Left kidney (tissue), 1 donor: ENCODE measurements at regions not wholly inside any gene's neighbourhood (a gene's known extent, or its start where the extent isn't known, plus 50 kb on each side); places are given as distances from the start of the nearest gene placed in this dataset.
A peak's percentile ranks its signal among the peaks of the same experiment; 100 is the strongest.
"Not testable (repeated sequence)": the region's sequence is repeated elsewhere in the genome, so short reads cannot be mapped to it uniquely, and the experiment has no call there.

Experiments
- DNase-seq: peaks from one replicate; pipeline ENCODE4 v3.0.0-alpha.2; 2013

DNA sequence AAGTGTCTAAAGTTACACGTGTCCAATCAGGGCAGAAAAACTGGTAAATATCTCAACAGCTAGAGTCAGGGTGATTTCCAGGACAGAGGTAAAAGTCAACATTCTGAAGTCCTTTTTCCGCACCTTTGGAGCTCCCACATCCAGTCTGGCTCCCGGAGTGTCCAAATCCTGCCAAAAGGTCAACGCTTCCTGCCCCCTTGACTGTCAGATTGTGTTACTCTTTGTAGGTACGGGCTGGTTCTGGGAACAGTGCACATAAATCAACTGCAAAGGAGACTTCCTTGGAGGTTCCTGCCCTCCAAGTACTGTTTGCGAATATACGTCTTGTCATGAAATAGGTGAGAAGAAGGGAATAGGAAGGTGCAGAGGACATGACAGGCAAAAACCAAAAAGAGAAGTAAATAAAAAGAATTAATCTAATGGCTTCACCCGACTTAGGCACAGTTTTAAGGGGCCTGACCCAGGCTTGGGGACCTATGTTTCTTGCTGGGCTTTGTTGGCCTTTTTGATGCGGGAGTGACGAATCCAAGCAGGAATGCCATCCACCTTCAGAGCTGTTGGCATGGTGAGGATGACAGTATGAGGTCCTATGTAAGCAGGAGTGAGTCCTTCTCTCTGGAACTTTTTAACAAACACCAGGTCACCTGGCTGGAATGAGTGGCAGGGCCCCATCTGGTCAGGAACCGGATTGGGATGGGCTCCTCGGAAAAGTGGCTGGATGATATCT, 155.4 kb downstream of the TRIM27 start:
- DNase-seq = no peak

DNA sequence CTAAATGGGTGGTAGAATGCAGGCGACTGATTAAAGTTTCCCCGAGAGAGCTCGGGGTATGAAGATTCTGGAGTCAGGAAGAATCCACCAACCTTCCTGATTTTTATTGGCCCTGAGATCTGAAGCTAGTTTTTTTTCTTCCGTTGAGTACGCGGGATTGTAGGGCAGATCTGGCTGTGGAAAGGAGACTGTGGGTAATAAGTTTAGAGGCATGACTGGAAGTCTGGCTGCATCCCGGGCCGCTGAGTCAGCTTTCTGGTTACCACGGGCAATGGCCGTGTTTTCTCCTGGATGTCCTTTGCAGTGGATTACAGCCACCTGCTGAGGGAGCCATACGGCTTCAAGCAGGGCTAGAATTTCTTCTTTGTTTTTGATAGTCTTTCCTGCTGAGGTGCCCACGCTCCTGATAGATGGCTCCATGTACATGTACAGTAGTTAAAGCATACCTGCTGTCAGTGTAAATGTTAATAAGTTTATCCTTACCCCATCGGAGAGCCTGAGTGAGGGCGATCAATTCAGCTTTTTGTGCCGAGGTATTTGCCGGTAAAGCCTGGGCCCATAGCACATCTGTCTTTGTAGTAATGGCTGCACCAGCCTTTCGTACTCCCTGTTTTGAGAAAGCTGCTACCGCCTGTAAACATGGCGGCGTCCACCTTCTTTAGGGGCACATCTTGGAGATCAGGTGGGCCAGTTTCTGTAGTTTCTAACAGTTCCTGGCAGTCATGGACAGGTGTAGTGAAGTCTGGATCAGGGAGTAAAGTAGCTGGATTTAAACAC, 154.0 kb downstream of the TRIM27 start:
- DNase-seq = no peak

DNA sequence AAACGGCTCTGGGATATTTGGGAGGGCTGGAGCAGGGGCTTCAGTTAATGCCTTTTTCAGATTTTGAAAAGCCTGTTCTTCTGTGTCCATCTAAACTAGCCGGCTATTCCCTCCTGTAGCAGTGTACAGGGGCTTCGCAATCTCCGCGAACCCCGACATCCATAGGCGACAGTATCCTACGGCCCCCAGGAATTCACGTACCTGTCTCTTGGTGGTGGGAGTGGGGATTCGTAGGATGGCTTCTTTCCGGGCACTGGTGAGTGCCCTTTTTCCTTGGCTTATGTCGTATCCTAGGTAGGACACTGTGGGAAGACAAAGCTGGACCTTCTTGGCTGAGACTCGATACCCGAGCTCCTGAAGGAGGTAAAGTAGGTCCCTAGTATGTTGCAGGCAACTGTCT, 153.1 kb downstream of the TRIM27 start:
- no peak for DNase-seq

DNA sequence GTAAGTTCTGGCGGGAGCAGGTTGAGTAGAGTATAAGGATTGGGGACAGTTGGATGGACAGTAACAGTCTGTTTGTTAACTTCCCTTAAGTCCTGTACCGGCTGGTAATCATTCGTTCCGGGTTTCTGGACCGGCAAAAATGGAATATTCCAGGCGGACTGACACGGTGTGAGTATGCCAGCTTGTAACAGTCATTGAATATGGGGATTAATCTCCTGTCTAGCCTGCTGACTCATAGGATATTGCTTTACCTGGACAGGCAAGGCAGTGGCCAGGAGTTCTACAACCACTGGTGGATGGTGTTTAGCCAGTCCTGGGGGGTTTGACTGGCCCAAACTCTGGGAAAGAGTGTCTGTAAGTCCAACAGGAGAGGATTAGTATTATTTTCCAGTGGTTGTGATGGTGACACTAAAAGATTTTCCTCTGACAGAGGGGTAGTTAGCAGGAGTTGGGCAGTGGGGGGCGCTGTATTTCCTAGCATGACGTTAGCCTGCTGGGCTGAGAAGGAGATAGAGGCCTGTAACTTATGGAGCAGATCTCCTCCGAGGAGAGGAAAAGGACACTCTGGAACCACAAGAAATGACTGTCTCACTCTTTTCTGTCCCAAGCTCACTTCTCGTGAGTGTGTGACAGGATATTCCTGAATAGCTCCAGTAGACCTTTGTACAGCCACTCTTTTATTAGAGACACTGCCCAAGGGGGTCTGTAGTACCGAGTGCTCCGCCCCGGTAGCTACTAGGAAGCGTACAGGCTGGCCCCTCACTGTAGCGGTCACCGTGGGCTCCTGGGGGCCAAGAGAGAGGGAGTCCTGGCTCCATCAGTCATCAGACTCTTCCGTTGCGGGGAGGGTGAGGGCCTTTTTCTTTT, 152.2 kb downstream of the TRIM27 start:
- DNase-seq = no peak

DNA sequence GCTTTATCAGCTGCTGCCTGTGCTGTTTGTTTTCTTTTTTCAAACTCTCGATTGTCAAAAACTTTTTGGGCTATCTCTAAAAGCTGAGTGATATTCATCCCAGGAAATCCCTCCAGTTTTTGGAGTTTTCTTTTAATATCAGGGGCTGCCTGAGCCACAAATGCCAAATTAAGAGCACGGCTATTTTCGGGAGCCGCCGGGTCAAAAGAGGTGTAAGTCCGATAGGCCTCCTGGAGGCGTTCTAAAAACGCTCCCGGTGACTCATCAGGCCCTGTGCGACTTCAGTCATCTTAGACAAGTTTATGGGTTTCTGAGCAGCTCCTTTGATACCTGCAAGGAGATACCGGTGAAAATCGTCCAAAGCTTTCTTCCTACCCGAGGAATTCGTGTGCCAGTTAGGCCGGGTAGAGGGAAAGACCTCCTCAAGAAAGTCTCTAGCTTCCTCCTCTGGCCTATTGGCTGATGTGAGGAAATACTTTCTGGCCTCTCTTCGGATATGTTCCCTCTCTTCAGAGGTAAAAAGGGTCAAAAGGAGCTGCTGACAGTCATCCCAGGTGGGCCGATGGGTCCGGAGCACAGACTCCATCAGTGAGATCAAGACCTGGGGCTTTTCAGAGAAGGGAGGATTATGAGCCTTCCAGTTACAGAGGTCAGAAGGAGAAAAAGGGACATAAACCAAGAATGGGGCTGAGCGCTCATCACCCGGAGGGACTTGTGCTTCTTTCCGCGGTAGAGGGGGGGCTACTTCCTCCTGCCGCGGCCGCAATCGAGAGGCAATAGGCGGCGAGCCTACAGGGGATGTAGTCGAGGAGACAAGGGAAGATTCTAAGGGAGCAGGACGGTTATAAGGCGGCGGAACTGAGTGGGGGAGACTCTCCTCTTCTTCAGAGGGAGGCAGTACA, 151.1 kb downstream of the TRIM27 start:
- DNase-seq = no peak

DNA sequence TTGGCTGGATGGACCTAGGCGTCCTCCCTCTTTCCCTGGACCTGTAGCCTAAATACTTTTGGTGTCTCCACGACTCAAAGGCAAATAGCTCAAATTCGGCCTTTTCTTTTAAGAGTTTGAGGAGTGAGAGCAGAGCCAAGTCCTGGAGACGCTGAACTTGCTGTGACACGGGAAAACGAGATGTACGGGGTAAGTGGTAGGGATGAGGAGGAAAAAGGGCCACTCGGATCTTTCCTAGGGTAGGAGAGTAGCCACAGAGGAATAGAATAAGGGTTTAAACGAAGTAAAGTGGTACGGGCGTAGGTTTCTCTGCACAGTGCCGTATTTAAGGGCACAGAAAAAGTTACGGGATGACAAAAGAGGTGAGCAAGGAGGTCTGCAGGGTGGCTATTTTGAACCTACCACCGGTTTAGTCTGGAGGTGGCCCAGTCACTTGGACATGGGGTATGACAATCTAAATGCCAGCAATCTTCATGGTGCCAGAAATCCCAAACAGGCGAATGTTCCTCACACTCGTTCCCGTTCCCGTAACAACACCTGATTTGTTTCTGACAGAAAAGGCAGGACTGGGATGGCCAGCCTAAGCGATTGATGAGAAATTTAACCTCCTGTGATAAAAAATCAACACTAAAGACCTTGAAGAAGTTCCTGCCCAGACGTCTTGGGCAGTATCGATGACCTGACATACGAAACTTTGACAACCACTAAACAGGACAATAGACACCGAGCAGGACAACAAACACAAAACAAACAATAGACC, 149.3 kb downstream of the TRIM27 start:
- no peak for DNase-seq

DNA sequence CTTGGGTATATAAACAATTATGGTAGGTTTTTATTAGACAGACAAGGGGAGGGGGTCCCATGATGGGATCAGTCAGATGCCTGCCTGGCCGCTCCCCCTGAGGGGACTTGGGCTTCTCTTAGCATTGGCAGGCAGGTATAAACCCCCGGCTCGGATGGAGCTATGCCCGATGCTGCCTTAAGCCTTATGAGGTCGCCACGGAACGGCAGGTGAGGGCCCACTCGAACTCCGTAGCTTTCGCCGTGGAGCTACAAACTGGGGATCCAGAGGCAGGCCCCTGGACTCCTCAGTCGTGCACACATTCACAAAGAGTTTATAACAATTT, 148.8 kb downstream of the TRIM27 start:
- DNase-seq = no peak

DNA sequence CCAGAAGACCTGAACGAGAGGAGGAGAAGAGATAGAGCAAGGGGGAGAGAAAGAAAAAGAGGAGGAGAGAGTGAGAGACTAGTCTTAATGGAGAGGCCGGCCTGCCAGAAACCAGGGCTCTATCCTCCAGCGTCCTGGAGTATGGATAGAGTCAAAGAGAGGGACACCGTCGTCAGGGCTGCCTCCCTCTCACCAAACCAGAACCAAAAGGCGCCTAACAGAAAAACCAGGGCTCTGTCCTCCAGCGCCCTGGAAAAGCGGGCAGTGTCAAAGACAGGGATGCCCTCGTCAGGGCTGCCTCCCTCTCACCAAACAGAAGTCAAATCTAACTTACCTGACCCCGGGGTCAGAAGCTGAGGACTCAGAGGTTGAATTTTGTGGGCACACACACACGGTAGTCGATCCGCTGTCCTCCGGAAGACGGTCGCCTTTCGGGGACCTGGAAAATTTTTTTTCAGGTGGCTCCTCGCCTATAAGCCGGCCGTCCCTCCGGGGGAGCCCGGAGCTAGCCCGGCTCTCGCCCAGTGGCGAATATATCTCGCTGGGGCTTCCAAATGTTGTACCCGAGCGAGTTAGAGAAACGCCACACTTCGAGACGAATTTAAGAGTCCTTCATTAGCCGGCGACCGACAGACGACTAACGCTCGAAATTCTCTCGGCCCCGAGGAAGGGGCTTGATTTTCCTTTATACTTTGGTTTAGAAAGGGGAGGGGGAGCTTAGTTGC, 148.2 kb downstream of the TRIM27 start:
- no peak for DNase-seq

DNA sequence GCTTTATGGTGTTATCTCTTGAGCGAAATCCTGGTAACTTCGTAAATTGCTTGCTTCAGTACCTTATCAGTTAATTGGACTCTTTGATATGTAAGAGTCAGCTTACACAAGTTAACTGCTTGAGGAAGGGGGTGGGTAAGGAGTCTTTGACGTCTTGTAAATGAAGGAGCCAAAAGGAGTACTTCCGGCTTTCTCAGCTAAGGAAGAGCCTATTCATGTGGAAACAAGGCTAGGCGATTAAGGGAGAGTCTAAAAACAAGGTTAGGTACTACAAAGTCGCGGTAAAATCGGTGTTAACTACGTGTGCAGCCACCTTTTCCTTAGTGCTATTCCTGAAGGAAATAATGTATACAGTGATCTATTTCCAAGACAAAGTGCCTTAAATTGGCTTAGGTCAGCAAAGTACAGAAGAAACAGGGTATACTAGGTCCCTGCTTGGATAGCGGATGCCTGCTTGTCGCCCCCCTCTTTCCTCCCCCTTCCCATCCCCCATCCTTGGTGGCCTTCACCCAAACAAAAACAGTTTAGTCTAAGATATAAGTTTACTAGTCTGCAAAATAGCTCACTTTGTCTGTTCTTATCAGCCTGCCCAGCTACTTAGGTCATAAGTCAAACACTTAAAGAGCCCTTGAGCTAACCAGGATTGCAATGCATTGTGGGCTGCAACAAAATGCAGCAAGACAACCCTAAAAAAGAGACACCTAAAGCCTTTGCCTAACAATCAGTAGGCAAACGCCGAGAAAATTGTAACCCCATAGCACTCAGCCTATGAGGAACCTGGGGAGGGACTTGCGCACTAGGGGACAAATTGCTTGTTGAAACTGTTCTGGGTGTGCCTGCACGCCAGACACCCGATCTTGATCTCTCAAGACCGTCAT, 147.3 kb downstream of the TRIM27 start:
- DNase-seq = no peak

DNA sequence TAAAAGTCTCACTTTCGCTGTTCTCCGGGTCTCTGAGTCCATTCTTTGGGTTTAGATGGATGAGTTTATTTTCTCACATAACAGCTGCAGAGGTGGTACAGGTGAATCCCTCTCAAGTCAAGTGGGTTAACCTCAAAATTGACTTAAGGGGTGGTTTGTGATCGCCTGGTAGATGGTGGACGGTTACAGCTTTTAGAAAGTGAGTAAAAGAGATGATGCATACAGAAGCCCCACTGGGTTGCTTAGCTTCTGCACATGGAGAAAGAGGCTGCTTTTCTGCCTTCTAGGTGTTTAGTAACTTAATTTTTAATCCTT, 146.7 kb downstream of the TRIM27 start:
- no peak for DNase-seq

DNA sequence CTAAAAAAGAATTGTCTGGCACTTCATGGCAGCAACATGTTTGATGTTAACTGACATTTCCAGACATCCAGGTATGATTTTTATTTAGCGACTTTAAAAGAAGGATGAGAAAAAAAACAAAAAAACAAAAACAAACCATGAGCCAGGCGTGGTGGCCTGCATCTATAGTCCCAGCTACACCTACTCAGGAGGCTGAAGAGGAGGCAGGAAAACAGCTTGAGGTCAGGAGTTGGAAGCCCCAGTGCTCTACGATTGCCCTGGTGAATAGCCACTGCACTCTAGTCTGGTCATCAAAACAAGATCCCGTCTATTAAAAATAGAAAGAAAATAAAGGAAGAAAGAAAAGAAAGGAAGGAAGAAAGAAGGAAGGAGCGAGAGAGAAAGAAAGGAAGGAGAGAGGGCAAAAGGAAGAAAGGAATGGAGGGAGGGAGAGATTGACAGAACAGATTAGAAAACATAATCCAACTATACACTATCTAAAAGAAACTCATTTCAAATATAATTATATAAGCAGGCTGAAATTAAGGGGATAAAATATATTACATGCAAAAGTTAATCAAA, 141.6 kb downstream of the TRIM27 start:
- no peak for DNase-seq

DNA sequence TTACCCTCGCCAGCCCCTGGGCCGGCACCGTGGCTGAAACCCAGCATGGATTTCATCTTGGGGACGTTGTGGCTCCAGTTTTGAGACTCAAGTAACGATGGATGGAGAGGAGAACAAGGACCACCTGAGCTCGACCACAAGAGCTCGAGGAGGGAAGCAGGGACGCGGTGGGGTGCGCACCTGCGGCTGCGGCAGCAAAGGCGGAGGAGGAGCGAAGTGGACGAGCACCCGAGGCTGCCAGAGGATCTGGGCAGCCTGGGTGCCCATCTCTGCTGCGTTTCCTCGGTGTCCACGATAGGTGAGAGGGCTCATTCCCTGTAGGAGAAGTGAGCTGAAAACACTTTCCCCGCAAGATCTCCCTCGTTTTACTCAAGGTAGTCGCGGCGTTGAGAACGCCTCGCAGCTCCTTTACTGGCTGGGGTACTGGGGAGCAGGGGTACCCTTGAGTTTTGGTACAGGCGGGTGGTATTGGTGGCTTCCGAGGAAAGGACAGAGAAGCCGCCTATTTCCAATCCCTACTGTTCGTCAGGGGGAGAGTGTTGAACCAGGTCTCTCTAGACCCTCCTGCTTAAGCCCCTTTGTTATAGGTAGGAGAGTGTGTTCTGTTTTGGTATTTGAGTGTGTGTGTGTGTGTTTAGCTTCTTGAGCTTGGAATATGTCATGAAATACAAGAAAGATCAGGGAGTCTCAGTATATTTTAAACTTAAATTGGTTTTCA, 137.7 kb downstream of the TRIM27 start:
- no peak for DNase-seq

DNA sequence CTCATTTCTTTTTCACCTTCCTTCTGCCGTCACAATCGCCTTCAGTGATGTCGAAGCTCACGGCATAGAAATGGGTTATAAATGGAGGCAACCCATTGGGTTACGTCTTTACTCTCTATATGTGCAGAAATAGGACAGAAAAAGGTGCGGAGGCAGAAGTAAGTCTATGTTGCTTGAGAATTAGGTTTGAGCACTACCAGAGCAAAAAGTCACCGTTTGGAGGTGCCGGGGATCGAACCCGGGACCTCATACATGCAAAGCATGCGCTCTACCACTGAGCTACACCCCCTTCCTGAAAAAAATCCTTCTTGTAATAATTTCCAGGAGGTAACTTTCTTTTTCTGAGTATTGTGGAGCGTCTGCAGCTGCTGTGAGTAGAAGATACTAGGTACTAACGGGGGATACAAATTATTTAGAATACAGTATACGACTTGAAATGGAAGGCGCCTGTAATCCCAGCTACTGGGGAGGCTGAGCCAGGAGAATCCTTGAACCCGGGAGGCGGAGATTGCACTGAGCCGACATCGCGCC, 134.2 kb downstream of the TRIM27 start:
- peak; percentile 42 for DNase-seq

DNA sequence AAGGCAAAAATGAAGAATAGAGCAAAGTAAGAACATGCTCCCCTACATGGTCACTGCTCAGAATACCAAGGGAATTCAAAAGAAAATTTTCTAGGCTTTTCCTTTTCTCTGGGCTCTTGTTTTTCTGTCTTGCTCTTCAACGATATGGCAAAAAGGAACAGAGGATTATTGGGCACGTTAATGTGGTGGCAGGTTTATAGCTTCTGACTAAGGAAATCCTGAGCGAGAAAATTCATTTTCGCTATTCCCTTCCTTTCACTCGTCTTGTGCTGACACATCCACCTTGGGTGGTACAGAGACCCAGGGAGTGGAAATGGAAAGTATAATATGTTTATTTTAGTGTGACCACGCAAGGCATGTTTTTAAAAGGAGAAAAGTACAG, 132.8 kb downstream of the TRIM27 start:
- DNase-seq = no peak

DNA sequence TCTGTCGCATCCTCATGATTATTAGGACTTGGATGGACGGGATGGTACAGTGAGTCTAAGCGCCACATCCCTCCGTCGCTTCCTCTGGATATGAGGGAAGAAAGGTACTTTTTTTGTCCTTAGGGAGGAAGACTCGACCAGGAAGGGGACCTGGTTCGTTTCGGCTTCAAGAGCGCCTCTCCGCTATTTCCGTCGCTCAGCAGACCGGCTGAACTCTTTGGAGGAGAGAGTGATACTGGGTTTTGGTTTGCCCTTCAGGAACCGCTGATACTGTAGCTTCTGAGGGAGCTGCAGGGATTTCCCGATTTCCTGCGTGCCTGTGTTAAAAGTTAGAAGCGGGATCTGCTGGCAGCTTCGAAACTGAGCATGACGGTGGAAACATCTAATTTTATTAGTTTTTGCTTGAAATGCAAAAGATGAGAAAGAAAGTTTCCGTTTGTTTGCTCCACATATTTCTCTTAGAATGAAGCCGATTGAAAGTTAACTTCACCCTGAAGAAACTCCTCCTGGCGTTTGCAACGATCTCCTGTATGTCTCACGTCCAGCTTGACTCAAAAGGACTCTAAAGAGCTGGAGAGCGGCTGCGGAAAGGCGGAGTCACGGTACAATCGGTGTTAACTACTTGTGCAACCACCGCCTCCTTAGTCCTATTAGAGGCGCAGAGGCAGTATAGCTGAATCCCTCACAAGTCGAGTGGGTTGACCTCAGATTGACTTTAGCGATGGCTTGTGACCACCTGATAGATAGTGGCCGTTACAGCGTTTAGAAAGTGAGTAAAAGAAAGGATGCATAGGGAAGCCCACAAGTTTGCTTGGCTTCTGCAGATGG, 129.4 kb downstream of the TRIM27 start:
- DNase-seq = no peak

DNA sequence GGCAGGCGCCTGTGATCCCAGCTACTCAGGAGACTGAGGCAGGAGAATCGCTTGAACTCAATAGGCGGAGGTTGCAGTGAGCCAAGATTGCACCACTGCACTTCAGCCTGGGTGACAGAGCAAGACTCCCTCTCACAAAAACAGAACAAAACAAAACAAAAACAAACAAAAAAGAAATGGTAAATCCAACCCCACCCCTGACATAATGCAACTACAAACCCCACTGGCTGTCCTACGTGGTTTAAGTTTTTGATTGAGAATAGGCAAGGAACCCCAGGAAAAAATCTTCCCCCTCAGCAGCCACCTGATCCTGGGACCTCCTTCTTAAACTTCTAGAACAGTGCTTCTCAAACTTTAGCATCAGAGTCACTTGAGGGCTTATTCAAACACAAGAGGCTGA, 123.1 kb downstream of the TRIM27 start:
- not testable (repeated sequence) for DNase-seq
